SKM-1 treated with dmso at 0.1 percent for 144 hours (cell line): ENCODE measurements at regions not wholly inside any gene's neighbourhood (a gene's known extent, or its start where the extent isn't known, plus 50 kb on each side); places are given as distances from the start of the nearest gene placed in this dataset.
"Not testable (repeated sequence)": the region's sequence is repeated elsewhere in the genome, so short reads cannot be mapped to it uniquely, and the experiment has no call there.

Source experiments
- DNase-seq: peaks from one replicate; lab custom pipeline; 2025; ENCODE audit not compliant: unreplicated experiment; lab: John Stamatoyannopoulos, UW

- no peak for DNase-seq
Observed at GRCh38 chr2:109690822-109691541, 76.8 kb downstream of the SOWAHC start.

GRCh38 chr2:109692013-109692743 lies 78.0 kb downstream of the SOWAHC start:
- peak; percentile 60 for DNase-seq

- not testable (repeated sequence) for DNase-seq
Observed at GRCh38 chr2:109692831-109693230, 78.7 kb downstream of the SOWAHC start.

- not testable (repeated sequence) for DNase-seq
Observed at GRCh38 chr2:109693292-109693691, 79.1 kb downstream of the SOWAHC start.

- no peak for DNase-seq
Observed at GRCh38 chr2:109694190-109694589, 80.0 kb downstream of the SOWAHC start.

- DNase-seq: no peak
Observed at GRCh38 chr2:109695290-109695689, 81.1 kb downstream of the SOWAHC start.

GRCh38 chr2:109699646-109700045 lies 85.5 kb downstream of the SOWAHC start:
- no peak for DNase-seq

GRCh38 chr2:109700680-109701274 lies 86.6 kb downstream of the SOWAHC start:
- DNase-seq: no peak

- DNase-seq: no peak
Observed at GRCh38 chr2:109701362-109701761, 87.2 kb downstream of the SOWAHC start.

- no peak for DNase-seq
Observed at GRCh38 chr2:109702250-109702985, 88.3 kb downstream of the SOWAHC start.

GRCh38 chr2:109703077-109703476 lies 88.9 kb downstream of the SOWAHC start:
- DNase-seq: no peak

- DNase-seq: no peak
Observed at GRCh38 chr2:109703798-109704197, 89.6 kb downstream of the SOWAHC start.

- no peak for DNase-seq
Observed at GRCh38 chr2:109707281-109708147, 86.6 kb upstream of the RGPD5 start.

- DNase-seq: no peak
Observed at GRCh38 chr2:109710505-109711229, 83.4 kb upstream of the RGPD5 start.

GRCh38 chr2:109711230-109712122 lies 82.6 kb upstream of the RGPD5 start:
- DNase-seq: no peak

GRCh38 chr2:109712123-109712449 lies 82.0 kb upstream of the RGPD5 start:
- DNase-seq: no peak

- no peak for DNase-seq
Observed at GRCh38 chr2:109712746-109713145, 81.4 kb upstream of the RGPD5 start.

- no peak for DNase-seq
Observed at GRCh38 chr2:109715313-109715805, 78.7 kb upstream of the RGPD5 start.

- DNase-seq: not testable (repeated sequence)
Observed at GRCh38 chr2:109716596-109716995, 77.5 kb upstream of the RGPD5 start.
